Epidermal melanocyte (primary cell): ENCODE measurements at regions not wholly inside any gene's neighbourhood (a gene's known extent, or its start where the extent isn't known, plus 50 kb on each side); places are given as distances from the start of the nearest gene placed in this dataset.
"Not testable (repeated sequence)": the region's sequence is repeated elsewhere in the genome, so short reads cannot be mapped to it uniquely, and the experiment has no call there.

Source experiments
- DNase-seq: peaks from one replicate; pipeline ENCODE4 v3.0.0; 2011; ENCODE audit warnings: low spot score; ENCODE audit not compliant: insufficient read length

- no peak for DNase-seq
These were observed 685.4 kb downstream of the PLA2G4A start for GRCh38 chr1:187514110-187514509.

DNA sequence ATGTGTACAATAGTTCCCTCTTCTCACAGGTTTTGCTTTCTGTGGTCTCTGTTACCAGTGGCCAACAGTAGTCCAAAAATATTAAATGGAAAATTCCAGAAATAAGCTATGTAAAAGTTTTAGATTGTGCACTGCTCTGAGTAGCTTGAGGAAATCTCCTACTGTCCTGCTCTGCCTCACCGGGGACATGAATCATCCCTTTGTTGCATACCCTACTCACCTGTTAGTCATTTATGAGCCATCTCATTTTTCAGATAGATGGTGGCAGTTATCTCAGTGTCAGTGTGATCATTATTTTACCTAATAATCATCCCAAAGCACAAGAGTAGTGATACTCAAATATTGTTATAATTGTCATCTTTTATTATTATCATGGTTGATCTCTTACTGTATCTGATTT lies 688.1 kb downstream of the PLA2G4A start:
- DNase-seq = no peak

DNA sequence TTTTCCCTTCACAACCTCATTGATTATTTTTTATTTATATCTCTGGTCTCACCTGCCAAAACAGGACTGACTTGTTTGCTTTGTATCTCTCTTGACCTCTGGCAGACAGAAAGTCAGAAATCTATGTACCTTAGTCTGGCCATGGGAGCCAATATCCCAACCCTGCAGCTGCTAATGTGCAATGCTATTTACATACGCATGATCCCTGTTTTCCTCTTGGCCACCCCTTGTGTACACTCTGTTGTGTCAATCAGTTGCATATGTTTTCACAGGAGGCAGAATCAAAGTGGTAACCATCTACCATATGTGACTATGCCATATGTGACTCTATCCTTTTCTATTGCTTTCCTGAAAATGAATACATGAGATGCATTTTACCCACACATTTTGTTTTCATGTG lies 688.8 kb downstream of the PLA2G4A start:
- no peak for DNase-seq

DNA sequence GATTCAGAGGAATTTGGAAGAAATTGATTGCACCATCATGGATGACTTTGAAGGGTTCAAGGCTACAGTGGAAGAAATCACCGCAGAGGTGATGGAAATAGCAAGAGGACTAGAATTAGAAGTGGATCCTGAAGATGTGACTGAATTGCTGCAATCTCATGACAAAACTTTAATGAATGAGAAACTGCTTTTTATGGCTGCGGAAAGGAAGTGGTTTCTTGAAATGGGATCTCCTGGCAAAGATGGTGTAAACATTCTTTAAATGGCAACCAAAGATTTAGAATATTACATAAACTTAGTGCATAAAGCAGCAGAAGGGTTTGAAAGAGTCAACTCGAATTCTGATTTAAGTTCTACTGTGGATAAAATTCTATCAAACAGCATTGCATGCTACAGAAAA lies 698.6 kb downstream of the PLA2G4A start:
- no peak for DNase-seq

- no peak for DNase-seq
These were observed 709.2 kb downstream of the PLA2G4A start for GRCh38 chr1:187537936-187538335.

DNA sequence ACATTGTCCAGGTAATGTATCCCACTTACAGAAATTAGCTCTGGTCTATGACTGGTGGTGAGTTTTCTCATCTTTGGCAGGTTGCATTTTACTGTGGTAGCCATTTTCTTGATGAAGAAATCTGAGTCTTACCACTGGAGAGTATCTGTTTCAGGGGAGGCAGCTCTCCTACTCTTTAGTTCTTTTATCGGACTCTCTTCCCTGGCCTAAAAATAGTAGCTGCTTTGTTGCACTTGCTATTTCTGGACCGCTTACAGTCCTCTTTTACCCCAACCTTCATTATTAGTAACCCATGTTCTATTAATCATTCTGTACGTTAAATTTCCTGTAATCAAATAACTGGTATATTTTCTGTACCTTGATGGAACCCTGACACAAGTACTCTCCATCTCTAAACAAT lies 720.8 kb downstream of the PLA2G4A start:
- DNase-seq = no peak

DNA sequence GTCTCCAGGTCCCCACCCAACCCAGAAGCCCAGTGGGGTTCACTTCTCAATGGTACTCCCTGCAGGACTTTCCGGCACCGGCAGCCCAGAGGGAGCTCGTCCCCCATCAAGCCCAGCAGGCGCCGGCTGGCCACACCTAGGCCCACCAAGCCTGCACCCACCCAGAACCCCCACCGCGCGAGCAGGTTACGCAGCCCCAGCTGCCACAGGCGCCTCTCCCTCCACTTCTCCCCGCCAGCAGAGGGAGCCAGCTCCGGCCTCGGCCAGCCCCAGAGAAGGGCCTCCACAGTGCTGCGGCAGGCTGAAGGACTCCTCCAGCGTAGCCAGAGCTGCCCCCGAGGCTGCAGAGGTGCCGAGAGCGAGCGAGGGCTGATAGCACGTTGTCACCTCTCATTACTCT lies 722.3 kb downstream of the PLA2G4A start:
- no peak for DNase-seq

- DNase-seq = no peak
These were observed 734.4 kb downstream of the PLA2G4A start for GRCh38 chr1:187563191-187563590.

- DNase-seq = no peak
These were observed 737.6 kb downstream of the PLA2G4A start for GRCh38 chr1:187566354-187566753.

- no peak for DNase-seq
These were observed 739.3 kb downstream of the PLA2G4A start for GRCh38 chr1:187568067-187568466.

GRCh38 chr1:187570166-187570565 lies 741.4 kb downstream of the PLA2G4A start:
- no peak for DNase-seq

GRCh38 chr1:187577610-187578009 lies 748.9 kb downstream of the PLA2G4A start:
- DNase-seq = no peak

DNA sequence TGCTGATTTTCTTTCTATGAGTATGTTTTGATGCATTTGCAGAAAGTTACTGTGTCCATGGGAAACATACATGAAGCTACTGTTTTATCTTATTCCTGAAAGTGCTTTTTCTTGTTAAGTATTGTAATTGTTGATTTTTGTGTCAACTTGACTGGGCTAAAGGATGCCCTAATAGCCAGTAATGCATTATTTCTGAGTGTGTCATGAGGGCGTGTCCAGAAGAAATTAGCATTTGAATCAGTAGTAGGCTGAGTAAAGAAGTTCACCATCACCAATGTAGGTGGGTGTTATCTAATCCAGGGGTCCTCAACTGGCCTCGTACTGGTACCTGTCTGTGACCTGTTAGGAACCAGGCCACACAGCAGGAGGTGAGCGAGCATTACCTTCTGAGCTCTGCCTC lies 760.2 kb downstream of the PLA2G4A start:
- DNase-seq = no peak

GRCh38 chr1:187605736-187606135 lies 777.0 kb downstream of the PLA2G4A start:
- DNase-seq = no peak

DNA sequence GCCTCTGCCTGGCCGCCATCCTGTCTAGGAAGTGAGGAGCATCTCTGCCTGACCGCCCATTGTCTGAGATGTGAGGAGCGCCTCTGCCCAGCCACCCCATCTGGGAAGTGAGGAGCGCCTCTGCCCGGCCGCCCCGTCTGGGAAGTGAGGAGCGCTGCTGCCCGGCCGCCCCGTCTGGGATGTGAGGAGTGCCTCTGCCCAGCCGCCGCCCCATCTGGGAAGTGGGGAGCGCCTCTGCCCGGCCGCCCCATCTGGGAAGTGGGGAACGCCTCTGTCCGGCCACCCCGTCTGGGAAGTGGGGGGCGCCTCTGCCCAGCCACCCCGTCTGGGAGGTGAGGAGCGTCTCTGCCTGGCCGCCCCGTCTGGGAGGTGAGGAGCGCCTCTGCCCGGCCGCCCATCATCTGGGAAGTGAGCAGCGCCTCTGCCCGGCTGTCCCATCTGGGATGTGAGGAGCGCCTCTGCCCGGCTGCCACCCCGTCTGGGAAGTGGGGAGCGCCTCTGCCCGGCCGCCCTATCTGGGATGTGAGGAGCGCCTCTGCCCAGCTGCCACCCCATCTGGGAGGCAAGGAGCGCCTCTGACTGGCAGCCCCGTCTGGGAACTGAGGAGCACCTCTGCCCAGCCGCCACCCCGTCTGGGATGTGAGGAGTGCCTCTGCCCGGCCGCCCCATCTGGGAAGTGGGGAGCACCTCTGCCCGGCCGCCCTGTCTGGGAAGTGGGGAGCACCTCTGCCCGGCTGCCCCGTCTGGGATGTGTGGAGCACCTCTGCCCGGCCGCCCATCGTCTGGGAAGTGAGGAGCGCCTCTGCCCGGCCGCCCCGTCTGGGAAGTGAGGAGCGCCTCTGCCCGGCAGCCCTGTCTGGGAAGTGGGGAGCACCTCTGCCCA lies 787.3 kb downstream of the PLA2G4A start:
- DNase-seq = not testable (repeated sequence)

DNA sequence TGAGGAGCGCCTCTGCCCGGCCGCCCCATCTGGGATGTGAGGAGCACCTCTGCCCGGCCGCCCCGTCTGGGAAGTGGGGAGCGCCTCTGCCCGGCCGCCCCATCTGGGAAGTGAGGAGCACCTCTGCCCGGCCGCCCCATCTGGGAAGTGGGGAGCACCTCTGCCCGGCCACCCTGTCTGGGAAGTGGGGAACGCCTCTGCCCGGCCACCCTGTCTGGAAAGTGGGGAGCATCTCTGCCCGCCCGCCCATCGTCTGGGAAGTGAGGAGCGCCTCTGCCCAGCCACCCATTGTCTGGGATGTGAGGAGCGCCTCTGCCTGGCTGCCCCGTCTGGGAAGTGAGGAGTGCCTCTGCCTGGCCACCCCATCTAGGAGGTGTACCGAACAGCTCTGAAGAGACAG lies 788.1 kb downstream of the PLA2G4A start:
- DNase-seq = not testable (repeated sequence)

GRCh38 chr1:187617776-187618175 lies 789.0 kb downstream of the PLA2G4A start:
- DNase-seq = no peak

GRCh38 chr1:187619175-187619574 lies 790.4 kb downstream of the PLA2G4A start:
- DNase-seq = no peak

- no peak for DNase-seq
These were observed 793.2 kb downstream of the PLA2G4A start for GRCh38 chr1:187621951-187622350.

- no peak for DNase-seq
These were observed 793.8 kb downstream of the PLA2G4A start for GRCh38 chr1:187622545-187622944.

DNA sequence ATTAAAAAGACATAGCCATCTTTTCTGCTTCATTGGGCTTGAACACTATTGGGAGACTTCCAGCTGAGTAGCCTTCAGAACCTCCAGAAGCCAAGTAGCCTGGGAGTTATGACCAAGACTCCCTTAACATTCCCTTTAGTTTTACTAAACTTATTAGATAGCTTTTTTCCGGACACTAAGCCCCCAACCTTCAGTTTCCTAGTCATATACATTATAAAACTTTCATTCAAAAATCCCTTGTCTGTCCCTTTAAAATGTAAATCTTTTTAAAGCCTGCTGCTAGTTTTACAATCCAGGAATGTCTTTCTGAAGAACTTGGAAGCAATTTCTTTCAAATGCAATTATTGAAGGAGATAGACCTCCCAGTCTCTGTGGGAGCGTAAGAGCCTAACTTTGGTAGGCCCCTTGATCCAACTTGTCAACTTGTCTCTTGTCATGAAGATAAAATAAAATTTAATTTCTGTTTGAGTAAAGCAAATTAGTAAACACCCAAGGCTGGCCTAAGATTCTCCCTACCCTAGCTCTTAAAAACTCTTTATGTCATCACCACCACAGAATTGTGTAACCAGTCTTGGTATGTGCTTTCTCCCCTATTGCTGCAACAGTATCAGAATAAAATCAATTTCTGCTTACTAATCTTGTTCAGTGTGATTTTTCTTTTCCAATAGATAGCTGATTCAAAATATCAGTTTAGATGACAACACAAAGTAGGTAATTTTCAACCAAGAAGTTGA lies 796.2 kb downstream of the PLA2G4A start:
- DNase-seq = no peak

- DNase-seq = no peak
These were observed 797.3 kb downstream of the PLA2G4A start for GRCh38 chr1:187626056-187626455.

- DNase-seq = no peak
These were observed 798.8 kb downstream of the PLA2G4A start for GRCh38 chr1:187627516-187627915.
